Neural progenitor cell (in vitro differentiated cells): ENCODE measurements at regions not wholly inside any gene's neighbourhood (a gene's known extent, or its start where the extent isn't known, plus 50 kb on each side); places are given as distances from the start of the nearest gene placed in this dataset.

ENCODE experiments used
- DNase-seq: peaks from one replicate; pipeline ENCODE4 v3.0.0-alpha.2; 2016; ENCODE audit warnings: low spot score
- H2AFZ ChIP-seq: fragments of 200-600 bp; sonication (generic); replicated peaks from 2 replicates; pipeline ENCODE4 v1.6.1; 2016; ENCODE audit warnings: antibody characterized with exemption
- H3F3A ChIP-seq: fragments of 200-600 bp; sonication (generic); 2 replicates; pipeline ENCODE4 v1.6.1; 2016; ENCODE audit warnings: antibody characterized with exemption, low read depth
- H3K27ac ChIP-seq: fragments of 200-600 bp; sonication (generic); 2 replicates; pipeline ENCODE4 v1.5.1; 2016; ENCODE audit warnings: mild to moderate bottlenecking
- H3K27me3 ChIP-seq: fragments of 200-600 bp; sonication (generic); 2 replicates; pipeline ENCODE4 v1.6.1; 2016; ENCODE audit warnings: mild to moderate bottlenecking, moderate library complexity
- H3K36me3 ChIP-seq: fragments of 200-600 bp; sonication (generic); 2 replicates; pipeline ENCODE4 v1.5.1; 2016
- H3K4me1 ChIP-seq: fragments of 200-600 bp; sonication (generic); 2 replicates; pipeline ENCODE4 v1.6.1; 2016; ENCODE audit warnings: mixed run types
- H3K4me2 ChIP-seq: fragments of 200-600 bp; sonication (generic); 2 replicates; pipeline ENCODE4 v1.6.1; 2016
- H3K4me3 ChIP-seq: fragments of 200-600 bp; sonication (generic); 2 replicates; pipeline ENCODE4 v1.5.1; 2016
- H3K79me2 ChIP-seq: fragments of 200-600 bp; sonication (generic); 2 replicates; pipeline ENCODE4 v1.6.1; 2016; ENCODE audit warnings: low read depth
- H3K9ac ChIP-seq: fragments of 200-600 bp; sonication (generic); 2 replicates; pipeline ENCODE4 v1.6.1; 2016
- H3K9me3 ChIP-seq: fragments of 200-600 bp; sonication (generic); 2 replicates; pipeline ENCODE4 v1.5.1; 2016; ENCODE audit warnings: low read depth
- H4K20me1 ChIP-seq: fragments of 200-600 bp; sonication (generic); 2 replicates; pipeline ENCODE4 v1.6.1; 2016; ENCODE audit warnings: low read depth
- H3K27ac Mint-ChIP-seq: 3 replicates; pipeline ENCODE4 v1.8.0; 2021; ENCODE audit warnings: mixed read lengths
- H3K27me3 Mint-ChIP-seq: 2 replicates; pipeline ENCODE4 v1.8.0; 2022; ENCODE audit warnings: low read depth, mild to moderate bottlenecking, inconsistent platforms, moderate library complexity, mixed read lengths; ENCODE audit not compliant: insufficient read depth
- H3K36me3 Mint-ChIP-seq: 3 replicates; pipeline ENCODE4 v1.8.0; 2021; ENCODE audit warnings: mixed read lengths
- H3K4me1 Mint-ChIP-seq: 3 replicates; pipeline ENCODE4 v1.8.0; 2021; ENCODE audit warnings: mixed read lengths
- H3K4me3 Mint-ChIP-seq: 3 replicates; pipeline ENCODE4 v1.8.0; 2021; ENCODE audit warnings: mild to moderate bottlenecking, moderate library complexity, mixed read lengths
- H3K9me3 Mint-ChIP-seq: 3 replicates; pipeline ENCODE4 v1.8.0; 2020; ENCODE audit warnings: mixed read lengths
- CTCF ChIP-seq: fragments of 200-600 bp; sonication (generic); IDR thresholded peaks from 2 replicates; pipeline ENCODE4 v1.5.1; 2017; ENCODE audit warnings: antibody characterized with exemption, mild to moderate bottlenecking
- EZH2 ChIP-seq: fragments of 200-600 bp; sonication (generic); IDR thresholded peaks from 2 replicates; pipeline ENCODE4 v1.6.1; 2017; ENCODE audit warnings: antibody characterized with exemption, mild to moderate bottlenecking, moderate library complexity
- EZH2phosphoT487 ChIP-seq: fragments of 200-600 bp; sonication (generic); IDR thresholded peaks from 2 replicates; pipeline ENCODE4 v1.6.1; 2017; ENCODE audit warnings: antibody characterized with exemption

GRCh38 chr1:187630653-187631380 is 802.1 kb downstream of the PLA2G4A start:
- Histone ChIP-seq H3K9ac (no peak overlapping the region), H2AFZ (peak overlapping the region; percentile 47), H3K27me3 (no peaks in the 10 kb centered on the region), H3K36me3 (no peaks in the 10 kb centered on the region), H3K79me2 (no peaks in the 10 kb centered on the region), H4K20me1 (no peaks in the 10 kb centered on the region), H3F3A (peaks cover 23% of the 10 kb centered on the region), H3K4me2 (peak overlapping the region; percentile 8), H3K9me3 (no peaks in the 10 kb centered on the region), H3K27ac (peak overlapping the region; percentile 80), H3K4me3 (no peak overlapping the region), H3K4me1 (peaks cover 53% of the 10 kb centered on the region)
- TF ChIP-seq CTCF: no peak
- TF ChIP-seq EZH2: no peak
- no peak for TF ChIP-seq EZH2phosphoT487
- H3K4me3 Mint-ChIP-seq: no peak overlapping the region
- peaks cover 2% of the 10 kb centered on the region for H3K4me1 Mint-ChIP-seq
- peaks cover 3% of the 10 kb centered on the region for H3K36me3 Mint-ChIP-seq
- peak; percentile 7 for DNase-seq
- H3K27ac Mint-ChIP-seq: no peak overlapping the region
- H3K27me3 Mint-ChIP-seq: no peaks in the 10 kb centered on the region
- peaks cover 6% of the 10 kb centered on the region for H3K9me3 Mint-ChIP-seq

GRCh38 chr1:187631381-187631675 is 802.6 kb downstream of the PLA2G4A start:
- no peak overlapping the region for H3K4me3 Mint-ChIP-seq
- H3K36me3 Mint-ChIP-seq: peaks cover 3% of the 10 kb centered on the region

GRCh38 chr1:187631984-187632383 is 803.2 kb downstream of the PLA2G4A start:
- TF ChIP-seq EZH2 (no peak), CTCF (no peak)
- no peaks in the 10 kb centered on the region for H3K27me3 ChIP-seq
- Mint-ChIP-seq H3K4me3 (no peak overlapping the region), H3K9me3 (peaks cover 6% of the 10 kb centered on the region), H3K27me3 (no peaks in the 10 kb centered on the region), H3K4me1 (peaks cover 2% of the 10 kb centered on the region), H3K36me3 (peaks cover 3% of the 10 kb centered on the region), H3K27ac (no peak overlapping the region)
- H2AFZ ChIP-seq: peak overlapping the region; percentile 47
- H3K36me3 ChIP-seq: no peaks in the 10 kb centered on the region
- H3K79me2 ChIP-seq: no peaks in the 10 kb centered on the region
- peak overlapping the region; percentile 40 for H3K4me2 ChIP-seq
- H4K20me1 ChIP-seq: no peaks in the 10 kb centered on the region
- H3K4me1 ChIP-seq: peaks cover 44% of the 10 kb centered on the region
- no peak overlapping the region for H3K4me3 ChIP-seq
- no peak overlapping the region for H3K9ac ChIP-seq
- H3K9me3 ChIP-seq: no peaks in the 10 kb centered on the region
- H3F3A ChIP-seq: peaks cover 23% of the 10 kb centered on the region
- peak; percentile 21 for DNase-seq
- H3K27ac ChIP-seq: no peak overlapping the region

More at GRCh38 chr1:187631381-187631675, 802.6 kb downstream of the PLA2G4A start:
- Mint-ChIP-seq H3K9me3 (peaks cover 6% of the 10 kb centered on the region), H3K4me1 (peaks cover 2% of the 10 kb centered on the region), H3K27ac (no peak overlapping the region), H3K27me3 (no peaks in the 10 kb centered on the region)
- Histone ChIP-seq H2AFZ (no peak overlapping the region), H3K27me3 (no peaks in the 10 kb centered on the region), H3K4me3 (no peak overlapping the region), H3K9ac (no peak overlapping the region), H3K79me2 (no peaks in the 10 kb centered on the region), H3F3A (peaks cover 23% of the 10 kb centered on the region), H4K20me1 (no peaks in the 10 kb centered on the region), H3K36me3 (no peaks in the 10 kb centered on the region), H3K27ac (no peak overlapping the region), H3K9me3 (no peaks in the 10 kb centered on the region), H3K4me1 (peaks cover 47% of the 10 kb centered on the region), H3K4me2 (no peak overlapping the region)
- DNase-seq: no peak
- no peak for TF ChIP-seq EZH2phosphoT487
- no peak for TF ChIP-seq EZH2
- TF ChIP-seq CTCF: no peak
